ENCODE measurements at regions not wholly inside any gene's neighbourhood (a gene's known extent, or its start where the extent isn't known, plus 50 kb on each side); places are given as distances from the start of the nearest gene placed in this dataset.
"Not testable (repeated sequence)": the region's sequence is repeated elsewhere in the genome, so short reads cannot be mapped to it uniquely, and the experiment has no call there.

DNA sequence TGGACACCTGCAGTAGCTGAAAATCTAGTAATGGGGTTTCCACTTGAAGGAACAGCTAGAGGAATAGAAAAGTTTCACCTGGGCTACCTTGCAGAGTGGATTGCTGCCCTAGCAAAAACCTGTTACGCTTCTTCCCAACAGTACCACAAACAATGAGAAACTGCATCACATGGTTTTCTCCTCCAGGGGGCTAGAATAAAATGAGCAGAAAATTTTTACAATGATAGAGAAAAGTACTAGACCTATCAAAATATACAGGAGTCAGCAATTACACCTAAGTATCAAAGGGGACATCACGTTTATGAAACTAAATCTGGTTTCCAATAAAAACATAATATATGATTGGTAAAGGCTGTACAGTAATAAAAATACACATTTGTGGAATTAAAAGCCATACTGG, 423.1 kb upstream of the PITX2 start:
- DNase-seq, result no peak

DNA sequence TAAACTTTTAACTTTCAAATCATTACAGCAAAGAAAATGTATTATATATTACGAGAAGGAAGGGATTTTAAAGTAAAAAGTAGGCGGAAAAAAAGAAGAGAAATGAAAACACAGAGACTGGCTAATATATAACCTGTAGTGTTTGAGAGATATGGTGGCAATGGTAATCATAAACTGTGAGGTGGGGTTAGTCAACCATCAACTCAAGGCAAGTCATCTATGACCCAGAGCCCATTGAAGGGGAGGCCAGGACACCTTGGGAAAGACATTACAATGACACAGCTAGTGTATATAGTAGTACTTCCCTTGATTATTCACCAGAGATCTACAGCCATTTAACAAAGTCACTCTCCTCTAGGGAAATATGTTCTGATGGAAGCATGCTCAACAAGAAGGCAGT, 423.9 kb upstream of the PITX2 start:
- DNase-seq, result no peak

DNA sequence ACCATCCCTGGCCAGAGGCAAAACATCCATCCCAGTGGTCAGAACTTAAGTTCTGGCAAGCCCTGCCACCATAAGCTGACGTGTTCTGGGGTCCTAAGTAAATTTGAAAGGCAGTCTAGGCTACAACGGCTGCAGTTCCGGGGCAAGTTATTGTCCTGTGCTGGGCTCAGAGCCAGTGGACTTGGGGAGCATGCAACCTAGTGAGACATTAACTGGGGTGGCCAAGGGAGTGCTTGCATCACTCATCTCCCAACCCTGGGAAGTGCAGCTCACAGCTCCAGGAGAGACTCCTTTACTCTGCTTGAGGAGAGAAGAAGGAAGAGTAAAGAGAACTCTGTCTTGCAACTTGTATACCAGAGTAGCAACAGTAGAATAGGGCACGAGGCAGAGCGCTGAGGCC, 425.4 kb upstream of the PITX2 start:
- DNase-seq, result no peak

DNA sequence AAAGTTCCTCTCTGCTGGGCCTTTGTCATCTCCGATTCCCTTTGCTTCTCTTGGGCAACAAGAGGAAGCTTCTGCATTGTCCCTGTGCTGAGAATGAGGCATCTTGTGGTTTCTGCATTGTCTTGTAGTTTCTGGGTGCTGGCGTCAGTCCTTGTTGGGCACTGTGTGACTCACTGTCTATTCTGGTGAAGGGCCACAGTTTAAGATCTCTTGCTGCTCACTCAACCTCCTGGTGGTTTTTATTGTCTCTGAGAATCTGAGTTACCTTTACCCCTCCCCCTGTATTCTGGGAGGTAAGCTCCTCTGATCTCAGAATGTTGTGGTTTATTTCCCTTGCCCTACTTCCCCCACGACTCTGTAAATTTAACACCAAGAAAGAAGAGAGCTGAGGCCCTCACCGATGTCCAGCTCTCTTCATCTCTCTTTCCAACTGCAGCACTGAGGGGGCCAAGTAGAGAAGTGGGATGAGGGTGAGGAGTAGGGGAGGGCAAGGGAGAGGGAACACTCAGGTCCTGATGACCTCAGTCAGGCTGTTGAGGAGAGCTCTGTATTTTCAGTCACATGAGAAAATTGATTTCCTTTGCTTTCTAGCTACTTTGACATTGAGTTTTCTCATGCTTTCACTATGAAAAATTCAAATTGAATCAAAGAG, 441.6 kb upstream of the PITX2 start:
- no peak for DNase-seq

DNA sequence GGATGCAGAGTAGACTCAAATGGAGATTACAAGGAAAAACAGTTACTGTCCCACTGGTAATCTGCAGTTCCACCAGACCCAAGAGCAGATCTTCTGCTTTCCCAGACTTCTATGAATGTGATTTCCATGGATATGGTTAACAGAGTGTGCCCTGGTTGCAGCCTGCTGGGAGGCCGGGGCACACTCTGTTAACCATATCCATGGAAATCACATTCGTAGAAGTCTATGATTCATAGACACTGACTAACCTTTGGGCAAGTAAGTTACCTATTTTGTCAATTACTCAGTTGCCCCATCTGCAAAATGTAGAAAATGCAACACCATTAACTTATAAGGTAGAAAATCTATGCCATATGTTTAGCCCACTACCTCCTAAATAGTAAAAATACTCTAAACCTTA, 443.1 kb upstream of the PITX2 start:
- DNase-seq, result no peak

DNA sequence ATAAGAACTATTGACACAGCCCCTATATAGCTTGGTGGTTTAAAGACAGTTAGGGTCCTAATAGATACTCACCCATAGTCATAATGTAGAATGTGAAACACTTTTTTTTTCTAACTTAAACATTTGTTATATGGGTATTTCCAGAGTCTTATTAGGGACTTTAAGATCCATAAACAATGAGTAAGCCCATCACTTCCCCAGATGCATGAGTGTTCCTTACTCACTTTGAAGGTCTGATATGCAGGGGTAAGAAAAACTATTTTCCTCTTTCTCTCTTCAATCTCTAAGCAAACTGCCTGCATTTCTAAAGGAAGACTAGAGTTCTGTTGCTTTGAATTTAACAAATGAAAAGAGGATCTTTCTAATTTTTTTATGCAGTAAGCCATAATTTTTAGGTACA, 443.6 kb upstream of the PITX2 start:
- no peak for DNase-seq

DNA sequence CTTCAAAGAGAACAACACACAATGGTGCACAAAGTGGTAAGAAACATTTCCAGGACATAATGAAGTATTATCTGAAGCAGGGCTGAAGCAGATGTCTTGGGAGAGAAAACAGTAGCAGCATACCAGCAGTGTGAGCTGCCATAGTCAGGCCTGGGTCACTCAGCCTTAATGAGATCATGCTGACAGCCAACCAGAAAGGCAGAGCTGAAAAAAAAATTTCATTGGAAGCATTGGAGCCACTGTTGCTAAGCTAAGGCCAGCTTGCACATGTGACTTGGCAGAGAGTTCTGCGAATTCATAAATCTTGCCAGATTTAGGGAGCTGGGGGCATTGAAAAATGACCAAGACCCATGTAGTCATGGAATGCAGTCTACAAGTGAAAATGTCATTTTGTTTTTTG, 444.0 kb upstream of the PITX2 start:
- DNase-seq, result no peak

DNA sequence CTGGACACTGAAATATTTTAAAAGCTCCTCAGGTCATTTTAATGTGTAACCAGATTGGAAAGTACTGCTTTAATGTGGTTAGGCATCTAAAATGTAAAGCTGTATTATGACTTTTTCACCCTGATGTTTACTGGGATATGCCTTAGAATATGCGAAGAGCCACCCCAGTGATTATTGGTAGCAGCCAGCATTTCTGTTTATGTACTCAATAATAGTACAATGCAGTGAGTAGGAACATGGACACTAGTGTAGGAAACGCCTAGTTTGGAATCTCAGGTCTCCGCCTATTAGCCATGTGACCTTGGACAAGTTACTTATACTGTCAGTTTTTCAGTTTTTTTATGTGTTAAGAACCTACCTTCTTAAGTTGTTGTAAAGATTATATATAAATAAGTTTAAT, 446.0 kb upstream of the PITX2 start:
- DNase-seq, result no peak

DNA sequence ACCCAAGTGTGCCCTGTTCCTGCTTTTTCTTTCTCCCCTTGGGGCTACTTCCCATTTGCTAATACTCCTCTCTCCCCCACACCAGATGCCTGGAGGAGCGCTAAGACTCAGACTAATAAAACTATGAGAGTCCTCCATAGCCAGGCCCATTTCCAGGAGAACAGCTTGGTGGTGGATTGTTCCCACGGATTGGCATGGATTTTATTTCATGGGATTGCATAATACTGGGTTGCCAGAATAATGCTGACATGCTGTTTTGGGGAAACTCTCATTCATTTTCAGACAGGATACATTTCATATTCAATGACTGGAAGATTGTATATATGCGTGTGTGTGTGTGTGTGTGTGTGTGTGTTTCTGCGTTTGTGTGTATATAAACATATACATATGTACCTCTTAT, 447.5 kb upstream of the PITX2 start:
- DNase-seq, result no peak

DNA sequence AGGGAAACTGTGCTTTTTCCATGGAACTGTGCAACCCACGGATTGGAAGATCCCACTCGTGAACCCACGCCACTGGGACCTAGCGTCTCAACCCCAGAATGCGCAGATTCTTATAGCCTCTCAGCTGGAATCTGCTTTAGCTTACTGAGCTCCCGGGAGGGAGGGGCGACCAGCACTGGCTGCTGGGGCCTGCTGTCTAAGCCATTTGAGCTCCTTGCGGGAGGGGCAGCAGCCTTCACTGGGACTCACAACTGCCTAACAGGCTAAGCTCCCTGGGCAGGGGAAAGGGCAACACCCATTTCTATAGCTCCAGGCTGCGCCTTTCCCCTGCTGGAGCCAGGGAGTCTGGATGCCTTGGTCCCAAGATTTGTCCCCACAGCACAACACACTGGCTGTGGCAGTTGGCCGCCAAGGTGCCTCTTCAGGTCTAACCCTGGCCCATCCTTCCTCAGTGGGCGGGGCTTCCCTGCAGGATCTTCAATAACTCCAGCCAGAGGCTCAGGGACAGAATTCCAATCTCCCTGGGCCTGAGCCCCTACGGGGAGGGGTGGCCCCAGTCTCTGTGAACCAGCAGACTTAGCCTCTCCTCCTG, 451.7 kb upstream of the PITX2 start:
- no peak for DNase-seq

DNA sequence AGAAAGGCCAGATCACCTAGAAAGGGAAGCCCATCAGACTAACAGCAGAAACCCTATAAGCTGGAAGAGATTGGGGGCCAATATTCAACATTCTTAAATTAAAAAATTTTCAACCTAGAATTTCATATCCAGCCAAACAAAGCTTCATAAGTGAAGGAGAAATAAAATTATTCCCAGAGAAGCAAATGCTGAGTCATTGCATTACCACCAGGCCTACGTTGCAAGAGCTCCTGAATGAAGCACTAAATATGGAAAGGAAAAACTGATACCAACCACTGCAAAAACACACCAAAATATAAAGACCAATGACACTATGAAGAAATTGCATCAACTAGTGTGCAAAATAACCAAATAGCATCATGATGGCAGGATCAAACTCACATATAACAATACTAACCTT, 453.4 kb upstream of the PITX2 start:
- not testable (repeated sequence) for DNase-seq

DNA sequence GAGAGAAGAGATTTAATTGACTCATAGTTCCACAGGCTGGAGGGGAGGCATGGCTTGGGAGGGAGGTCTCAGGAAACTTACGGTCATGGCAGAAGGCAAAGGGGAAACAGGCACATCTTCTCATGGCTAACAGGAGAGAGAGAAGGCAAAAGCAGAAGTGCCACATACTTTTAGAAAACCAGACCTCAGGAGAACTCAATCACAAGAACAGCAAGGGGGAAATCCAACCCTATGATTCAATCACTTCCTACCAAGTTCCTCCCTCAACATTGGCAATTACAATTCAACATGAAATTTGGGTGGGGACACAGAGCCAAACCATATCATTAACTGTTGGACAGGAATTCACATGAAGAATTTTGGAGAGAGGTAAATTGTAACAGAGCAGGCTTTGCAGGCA, 485.3 kb upstream of the PITX2 start:
- DNase-seq, result no peak

DNA sequence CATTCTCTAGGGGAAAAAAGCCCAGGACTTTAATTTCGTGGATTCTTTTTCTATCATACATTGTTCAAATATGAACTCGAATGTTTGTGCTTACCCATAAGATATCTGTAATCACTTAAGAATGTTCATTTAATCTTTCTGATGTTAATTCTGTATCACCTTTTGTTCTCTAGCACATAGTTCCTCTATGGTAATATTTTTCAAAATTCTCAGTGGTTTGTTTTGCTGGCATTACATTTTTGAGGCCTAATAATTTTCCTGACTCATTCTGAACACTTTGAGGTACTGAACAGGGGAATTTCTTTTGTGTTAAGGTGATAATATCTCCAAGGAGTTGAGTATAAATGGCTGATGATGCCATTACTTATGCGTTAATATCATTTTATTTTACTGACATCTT, 490.7 kb upstream of the PITX2 start:
- no peak for DNase-seq

DNA sequence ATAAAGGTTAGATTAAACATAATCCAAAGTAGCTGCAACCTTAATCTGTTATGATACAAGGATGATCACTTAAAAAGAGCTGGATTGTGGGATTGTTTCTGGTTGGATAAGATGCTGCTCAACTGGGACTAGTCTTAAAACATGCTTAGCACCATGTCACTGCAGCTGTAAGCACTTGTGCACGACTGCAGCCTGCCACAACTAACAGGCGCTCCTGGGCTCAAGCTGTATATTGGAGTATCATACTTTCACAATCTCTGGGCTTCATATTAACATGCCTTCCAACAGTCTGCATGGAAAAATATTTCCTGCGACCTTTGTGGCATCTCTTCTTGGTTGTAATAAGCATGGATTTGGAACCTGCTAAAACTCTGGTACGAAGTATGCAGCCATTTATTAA, 493.0 kb upstream of the PITX2 start:
- no peak for DNase-seq

DNA sequence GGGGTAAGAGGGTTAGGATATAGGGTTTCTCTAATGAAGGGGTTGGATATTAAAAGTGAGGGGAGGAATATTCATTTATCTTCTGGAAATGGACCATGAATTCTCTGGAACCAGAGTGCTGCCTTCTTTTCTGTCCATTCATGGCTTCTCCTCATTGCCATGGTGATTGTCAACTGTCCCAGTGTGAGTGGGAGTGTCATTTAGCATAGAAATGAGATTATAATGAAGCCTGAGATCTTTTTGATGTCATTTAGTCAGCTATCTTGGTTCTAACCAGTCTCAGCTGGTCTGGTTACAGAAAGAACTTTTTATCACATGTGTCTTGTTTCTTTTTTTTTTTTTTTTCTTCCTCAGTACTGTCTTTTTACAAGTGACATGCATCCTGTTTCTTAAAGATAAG, 497.3 kb upstream of the PITX2 start:
- DNase-seq, result no peak

DNA sequence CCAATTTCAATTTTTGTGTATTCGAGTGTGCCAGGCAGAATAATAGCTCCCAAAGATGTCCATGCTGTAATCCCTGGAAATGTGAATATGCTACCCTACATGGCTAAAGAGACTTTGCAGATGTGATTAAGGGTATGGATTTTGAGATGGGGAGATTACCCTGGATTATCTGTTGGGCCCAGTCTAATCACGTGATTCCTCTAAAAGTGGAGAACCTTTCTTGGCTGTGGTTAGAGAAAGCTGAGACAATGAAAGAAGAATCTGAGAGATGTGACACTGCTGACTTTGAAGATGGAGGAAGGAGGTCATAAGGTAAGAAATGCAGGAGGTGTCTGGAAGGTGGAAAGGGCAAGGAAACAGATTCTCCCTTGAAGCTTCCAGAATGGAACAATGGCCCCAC, 503.5 kb upstream of the PITX2 start:
- DNase-seq, result no peak

DNA sequence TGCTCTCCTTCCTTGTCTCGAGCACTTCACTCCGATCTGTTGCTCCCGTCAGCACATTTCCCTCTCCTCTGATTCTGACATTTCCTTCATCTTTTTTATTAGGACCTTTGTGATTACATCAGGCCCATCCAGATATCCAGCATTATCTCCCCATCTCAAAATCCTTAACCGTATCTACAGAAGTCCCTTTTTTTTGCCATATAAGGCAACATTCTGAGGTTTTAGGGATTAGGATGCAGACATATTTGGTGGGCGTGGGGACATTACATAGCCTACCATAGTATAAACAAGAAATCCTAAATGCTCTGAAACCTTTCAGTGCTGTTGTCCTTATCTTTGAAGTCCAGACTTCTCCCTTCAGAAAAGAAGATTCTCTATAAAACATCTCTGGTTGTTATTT, 505.0 kb upstream of the PITX2 start:
- no peak for DNase-seq

DNA sequence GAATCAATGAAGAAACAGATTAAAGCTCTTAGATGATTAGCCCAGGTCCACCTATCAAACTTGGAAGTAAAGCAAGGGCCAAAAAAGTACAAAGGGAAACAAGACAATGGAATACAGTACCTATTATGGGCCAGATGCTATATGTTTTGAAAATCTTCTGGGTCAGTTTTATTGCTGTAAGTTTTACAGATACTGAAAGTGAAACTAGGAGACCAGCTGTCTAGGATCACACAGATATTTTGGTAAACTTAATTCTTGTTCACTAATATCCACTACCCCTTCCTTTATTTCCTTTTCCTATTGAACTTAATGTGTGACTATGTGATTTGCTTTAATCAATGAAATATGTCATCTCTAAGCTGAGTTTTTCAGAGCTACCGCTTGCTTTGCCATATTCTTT, 505.4 kb upstream of the PITX2 start:
- DNase-seq, result no peak

DNA sequence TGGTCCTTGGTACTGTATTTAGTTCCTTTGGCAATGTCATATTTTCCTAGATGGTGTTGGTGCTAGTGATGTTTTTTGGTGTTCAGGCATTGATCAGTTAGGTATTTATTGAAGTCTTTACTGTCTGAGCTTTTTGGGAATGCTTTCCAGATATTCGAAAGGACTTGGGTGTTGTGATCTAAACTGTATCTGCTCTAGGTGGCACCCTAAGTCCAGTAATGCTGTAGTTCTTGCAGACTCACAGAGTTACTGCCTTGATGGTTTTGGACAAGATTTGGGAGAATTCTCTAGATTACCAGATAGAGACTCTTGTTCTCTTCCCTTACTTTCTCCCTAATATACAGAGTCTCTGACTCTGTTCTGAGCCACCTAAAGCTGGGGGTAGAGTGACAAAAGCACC, 513.6 kb upstream of the PITX2 start:
- no peak for DNase-seq

DNA sequence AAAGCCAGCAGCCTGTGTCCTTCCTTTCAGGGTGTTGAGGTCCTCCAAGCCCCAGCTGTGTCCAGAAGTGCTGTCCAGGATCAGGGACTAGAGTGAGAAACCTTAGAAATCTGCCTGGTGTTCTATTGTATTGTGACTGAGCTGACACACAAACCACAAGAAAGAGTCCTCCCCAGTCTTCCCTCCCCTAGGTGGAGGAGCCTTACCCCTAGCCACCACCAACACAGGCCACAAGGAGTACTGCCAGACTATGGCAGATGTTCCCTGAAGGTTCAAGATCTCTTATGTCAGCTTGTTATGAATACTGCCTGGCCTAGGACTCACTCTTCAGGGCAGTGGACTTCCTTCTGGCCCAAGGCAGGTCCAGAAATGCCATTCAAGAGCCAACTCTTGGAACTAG, 514.1 kb upstream of the PITX2 start:
- no peak for DNase-seq

DNA sequence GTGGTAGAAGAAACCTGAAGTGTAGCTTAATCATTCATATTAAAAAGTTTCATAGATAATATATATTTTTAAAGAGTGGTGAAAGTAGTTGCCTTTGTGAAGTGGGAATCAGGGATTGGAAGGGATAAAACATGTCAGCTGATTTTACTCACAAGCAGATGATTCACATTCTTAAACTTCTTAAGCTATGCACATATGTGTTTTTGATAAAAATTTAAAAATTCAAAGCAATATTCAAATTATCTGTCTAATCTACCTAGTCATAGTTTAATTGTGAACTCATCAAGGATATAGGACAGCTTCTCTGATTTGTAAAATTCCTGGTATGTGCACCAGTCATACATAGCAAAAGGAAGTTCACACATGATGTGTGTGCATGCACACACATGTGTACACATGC, 520.6 kb upstream of the PITX2 start:
- no peak for DNase-seq

DNA sequence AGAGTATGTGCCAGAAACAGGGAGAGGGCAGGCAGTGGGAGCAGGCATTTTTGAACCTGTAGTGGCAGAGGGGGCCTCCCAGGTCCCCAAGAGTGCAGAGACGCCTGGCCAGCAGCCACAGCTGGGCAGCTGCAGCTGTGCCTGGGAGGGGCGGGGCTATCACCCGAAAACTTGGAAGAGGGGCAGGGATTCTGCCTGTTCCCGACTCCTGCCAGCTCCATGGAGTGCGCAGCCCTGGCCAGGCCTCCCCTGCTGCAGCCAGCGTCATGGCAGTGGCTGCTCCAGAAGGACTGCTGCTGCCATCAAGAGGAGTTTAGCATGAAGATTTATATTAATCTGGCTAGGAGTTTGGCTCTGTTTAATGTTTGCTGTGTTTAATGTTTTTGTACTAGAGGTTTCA, 532.1 kb upstream of the PITX2 start:
- DNase-seq, result no peak

DNA sequence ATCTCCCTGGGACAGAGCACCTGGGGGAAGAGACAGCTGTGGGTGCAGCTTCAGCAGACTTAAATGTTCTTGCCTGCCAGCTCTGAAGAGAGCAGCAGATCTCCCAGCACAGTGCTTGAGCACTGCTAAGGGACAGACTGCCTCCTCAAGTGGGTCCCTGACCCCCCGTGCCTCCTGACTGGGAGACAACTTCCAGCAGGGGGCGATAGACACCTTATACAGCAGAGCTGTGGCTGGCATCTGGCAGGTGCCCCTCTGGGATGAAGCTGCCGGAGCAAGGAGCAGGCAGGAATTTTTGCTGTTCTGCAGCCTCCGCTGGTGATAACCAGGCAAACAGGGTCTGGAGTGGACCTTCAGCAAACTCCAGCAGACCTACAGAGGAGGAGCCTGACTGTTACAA, 541.7 kb upstream of the PITX2 start:
- not testable (repeated sequence) for DNase-seq

DNA sequence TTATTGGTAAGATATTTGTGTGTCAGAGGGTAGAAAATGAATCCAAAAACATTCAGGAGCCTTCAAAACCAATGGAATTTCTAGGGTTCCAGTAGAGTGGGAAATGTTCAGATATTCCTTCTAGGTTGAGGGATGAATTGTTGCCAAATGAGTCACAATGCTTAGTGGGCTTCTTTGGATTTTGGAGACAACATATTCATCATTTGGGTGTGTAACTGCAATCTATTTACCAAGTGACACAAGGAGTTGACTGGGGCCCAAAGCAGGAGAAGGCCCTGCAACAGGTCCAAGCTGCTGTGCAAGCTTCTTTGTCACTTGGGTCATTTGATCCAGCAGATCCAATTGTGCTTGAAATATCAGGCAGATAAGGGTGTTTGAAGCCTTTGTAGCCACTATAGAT, 551.5 kb upstream of the PITX2 start:
- no peak for DNase-seq

DNA sequence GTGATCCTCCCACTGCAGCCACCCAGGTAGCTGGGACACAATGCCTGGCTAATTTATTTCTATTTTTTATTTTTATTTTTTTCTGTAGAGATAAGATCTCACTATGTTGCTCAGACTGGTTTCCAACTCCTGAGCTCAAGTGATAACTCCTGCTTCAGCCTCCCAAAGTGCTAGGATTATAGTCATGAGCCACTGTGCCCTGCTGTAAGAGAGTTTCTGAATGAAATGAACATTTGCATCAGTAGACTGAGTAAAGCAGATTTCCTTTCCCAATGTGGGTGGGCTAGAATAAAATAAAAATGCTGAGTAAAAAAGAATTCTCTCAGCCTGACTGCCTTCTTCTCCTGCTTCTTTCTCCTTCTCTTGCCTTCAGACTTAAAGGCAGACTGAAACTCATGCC, 555.4 kb upstream of the PITX2 start:
- DNase-seq, result no peak

DNA sequence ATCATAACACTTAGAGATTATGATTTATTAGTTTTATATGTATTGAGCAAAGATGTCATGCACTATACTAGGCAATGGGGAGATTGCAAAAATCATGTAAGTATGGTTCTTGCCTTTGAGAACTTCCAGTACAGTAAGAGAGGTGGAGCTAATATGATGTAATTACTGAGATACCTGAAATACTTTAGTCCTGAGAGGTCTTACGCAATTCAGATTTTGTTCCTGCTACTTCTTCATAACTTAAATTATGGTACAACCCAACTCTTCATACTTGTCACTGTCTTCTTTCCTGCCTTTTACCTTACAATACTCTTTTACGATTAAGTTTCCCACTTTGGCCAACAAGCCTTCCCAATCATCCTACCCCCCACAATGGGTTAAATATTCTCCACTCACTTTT, 564.2 kb upstream of the PITX2 start:
- DNase-seq, result no peak

Measured in activated CD4-positive, alpha-beta T cell treated with anti-CD3 and anti-CD28 coated beads, Interleukin-2, amount 50 U/mL, for 16 hours (primary cell).